ENCODE measurements at regions not wholly inside any gene's neighbourhood (a gene's known extent, or its start where the extent isn't known, plus 50 kb on each side); places are given as distances from the start of the nearest gene placed in this dataset.

DNA sequence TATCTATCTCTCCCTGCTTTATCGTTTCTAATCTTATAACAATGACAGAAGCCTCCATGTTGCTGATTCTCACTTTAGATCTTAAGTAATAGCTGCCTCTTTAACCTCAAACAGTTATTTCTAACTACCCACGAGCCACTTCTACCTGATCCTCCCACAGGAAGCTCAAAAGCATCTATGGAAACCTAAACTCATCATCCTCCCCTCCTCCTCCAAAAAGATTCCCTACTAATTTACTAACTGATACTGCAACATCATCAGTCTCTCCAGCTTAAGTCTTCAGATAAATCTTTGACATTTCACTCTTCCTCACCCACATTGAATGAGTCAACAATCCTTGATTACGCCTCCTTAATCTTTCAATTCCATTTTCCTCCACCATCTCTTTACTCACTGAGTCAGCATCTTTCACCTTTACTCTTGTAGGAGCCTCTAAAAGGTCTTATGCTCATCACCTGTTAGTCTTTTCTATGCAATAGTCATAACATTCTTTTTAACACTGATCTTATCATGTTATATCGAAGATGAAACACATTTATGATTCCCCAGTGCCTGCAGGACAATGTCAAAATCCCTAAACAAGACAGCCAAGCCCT is 526.7 kb upstream of the CDH4 start:
- TF ChIP-seq, protein P1, sequence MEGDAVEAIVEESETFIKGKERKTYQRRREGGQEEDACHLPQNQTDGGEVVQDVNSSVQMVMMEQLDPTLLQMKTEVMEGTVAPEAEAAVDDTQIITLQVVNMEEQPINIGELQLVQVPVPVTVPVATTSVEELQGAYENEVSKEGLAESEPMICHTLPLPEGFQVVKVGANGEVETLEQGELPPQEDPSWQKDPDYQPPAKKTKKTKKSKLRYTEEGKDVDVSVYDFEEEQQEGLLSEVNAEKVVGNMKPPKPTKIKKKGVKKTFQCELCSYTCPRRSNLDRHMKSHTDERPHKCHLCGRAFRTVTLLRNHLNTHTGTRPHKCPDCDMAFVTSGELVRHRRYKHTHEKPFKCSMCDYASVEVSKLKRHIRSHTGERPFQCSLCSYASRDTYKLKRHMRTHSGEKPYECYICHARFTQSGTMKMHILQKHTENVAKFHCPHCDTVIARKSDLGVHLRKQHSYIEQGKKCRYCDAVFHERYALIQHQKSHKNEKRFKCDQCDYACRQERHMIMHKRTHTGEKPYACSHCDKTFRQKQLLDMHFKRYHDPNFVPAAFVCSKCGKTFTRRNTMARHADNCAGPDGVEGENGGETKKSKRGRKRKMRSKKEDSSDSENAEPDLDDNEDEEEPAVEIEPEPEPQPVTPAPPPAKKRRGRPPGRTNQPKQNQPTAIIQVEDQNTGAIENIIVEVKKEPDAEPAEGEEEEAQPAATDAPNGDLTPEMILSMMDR (IDR thresholded peaks at IDR 0.05): no peak
- ATAC-seq (ENCODE audit: low FRiP score): no peak
- no peak for DNase-seq (ENCODE audit: low spot score)

DNA sequence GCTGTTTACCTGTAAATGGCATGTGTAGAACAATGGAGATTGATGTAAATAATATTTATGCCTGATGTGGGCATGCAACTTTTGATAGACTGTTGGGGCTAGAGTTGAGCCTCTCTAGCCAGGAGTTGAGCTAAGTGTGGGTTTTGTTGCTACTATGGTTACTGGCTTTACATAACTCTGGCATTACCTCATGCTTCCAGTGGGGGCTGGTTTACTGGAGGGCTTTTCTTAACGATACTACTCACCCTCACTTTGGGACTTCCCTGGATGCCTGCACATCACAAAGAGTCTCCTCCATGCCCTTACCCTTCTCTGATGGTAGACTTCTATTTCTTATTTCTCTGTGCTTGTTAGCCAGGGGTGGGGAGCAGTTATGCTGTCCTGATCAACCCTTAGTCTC is 524.6 kb upstream of the CDH4 start:
- DNase-seq (ENCODE audit: low spot score) (no peak), ATAC-seq (ENCODE audit: low FRiP score) (no peak)
- TF ChIP-seq, protein P1 (IDR thresholded peaks at IDR 0.05): no peak

DNA sequence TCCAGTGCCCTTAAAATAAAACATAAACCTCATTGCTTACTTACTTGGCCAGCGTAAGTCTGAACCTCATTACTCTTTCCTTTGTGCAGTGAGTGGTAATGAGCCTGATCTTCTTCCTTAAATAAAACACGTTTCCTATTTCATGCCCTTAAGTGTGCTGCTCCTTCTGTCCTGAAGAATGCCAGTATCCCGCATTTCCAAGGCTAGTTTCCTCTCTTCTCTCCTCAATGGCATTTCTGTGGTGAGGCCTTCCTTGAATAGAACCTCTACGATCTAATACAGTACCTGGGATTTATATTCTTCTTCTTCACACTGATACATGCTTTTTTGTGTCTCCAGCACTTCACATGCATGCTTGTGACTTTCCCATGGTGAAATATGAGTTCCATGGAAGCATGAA is 523.4 kb upstream of the CDH4 start:
- no peak for ATAC-seq (ENCODE audit: low FRiP score)
- TF ChIP-seq, protein P1 (IDR thresholded peaks at IDR 0.05): no peak
- no peak for DNase-seq (ENCODE audit: low spot score)

DNA sequence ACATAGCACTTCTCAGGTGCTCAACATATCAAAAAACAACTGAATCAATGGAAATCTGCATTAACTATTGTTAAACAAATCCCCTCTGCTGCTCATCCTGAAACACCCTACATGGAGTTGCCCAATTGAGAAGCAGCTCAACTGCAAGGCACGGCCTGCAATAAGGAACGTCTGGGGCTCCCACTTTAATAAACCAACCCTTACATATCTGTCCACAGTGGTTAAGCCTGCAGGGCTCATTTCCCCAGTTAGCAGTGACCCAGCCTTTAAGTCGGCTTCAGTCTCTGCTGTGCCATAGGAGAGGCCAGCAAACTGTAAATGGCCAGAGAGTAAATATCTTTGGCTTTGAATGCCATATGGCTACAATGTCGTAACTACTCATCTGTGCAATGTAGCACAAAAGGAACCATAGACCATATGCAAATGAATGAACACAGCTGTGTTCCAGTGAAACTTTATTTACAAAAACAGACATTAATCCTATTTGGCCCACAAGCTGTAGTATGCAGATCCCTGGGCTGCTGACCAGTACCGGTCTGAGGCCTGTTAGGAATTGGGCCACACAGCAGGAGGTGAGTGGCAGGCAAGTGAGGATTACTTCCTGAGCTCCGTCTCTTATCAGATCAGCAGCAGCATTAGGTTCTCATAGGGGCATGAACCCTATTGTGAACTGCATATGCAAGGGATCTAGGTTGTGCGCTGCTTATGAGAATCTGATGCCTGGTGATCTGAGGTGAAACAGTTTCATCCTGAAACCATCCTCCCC is 522.7 kb upstream of the CDH4 start:
- TF ChIP-seq, protein P1 (IDR thresholded peaks at IDR 0.05): no peak
- ATAC-seq (ENCODE audit: low FRiP score) (no peak), DNase-seq (ENCODE audit: low spot score) (no peak)

DNA sequence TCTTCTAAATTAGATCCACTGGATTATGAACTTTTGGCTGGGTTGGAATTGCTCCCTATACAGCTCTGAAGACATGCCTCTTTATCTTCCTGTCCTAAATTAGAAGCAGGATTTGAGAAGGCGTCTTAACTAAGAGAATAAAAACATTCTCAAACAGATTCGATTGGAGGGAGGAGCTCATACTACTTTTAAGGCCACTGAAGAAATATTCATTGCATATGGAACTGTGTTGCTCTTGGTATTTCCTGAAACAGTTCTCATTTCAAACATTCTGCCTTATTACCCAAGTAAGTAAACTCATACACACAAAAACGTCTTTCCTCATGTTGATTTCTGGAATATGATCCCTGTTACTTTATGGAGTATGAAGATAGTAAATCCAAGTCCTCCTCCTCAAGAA is 519.7 kb upstream of the CDH4 start:
- DNase-seq (ENCODE audit: low spot score) (no peak), ATAC-seq (ENCODE audit: low FRiP score) (no peak)
- TF ChIP-seq, protein P1 (IDR thresholded peaks at IDR 0.05): no peak

DNA sequence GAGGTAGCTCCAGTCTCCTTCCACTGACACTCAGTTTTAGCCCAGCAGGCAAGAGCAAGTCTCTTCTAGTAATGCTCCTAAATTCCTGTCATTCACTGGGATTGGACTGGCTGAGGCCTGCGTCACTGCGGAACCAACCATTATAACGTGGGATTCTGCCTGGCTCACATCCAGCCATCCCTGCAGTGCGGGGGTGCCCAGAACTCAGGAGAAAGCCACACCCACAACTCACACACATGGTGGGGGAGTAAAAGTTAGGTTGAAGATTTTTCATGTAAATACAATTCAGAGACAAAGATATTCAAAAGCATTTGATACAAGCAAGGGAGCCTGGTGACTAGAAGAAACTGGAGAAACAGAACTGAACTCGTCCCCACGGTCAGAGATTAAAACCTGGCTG is 504.0 kb upstream of the CDH4 start:
- ATAC-seq (ENCODE audit: low FRiP score): no peak
- no peak for DNase-seq (ENCODE audit: low spot score)
- TF ChIP-seq, protein P1 (IDR thresholded peaks at IDR 0.05): no peak
